Left lung (tissue), 4 donors: ENCODE measurements at regions not wholly inside any gene's neighbourhood (a gene's known extent, or its start where the extent isn't known, plus 50 kb on each side); places are given as distances from the start of the nearest gene placed in this dataset.

ENCODE experiments used
- ATAC-seq: fragments of 200-7000 bp; cut with Tn5 transposase; one replicate; pipeline ENCODE4 v1.9.1; 2020; ENCODE audit warnings: moderate library complexity
- DNase-seq, 4 donors: peaks; one replicate each; pipeline ENCODE4 v3.0.0-alpha.2; 2013 to 2020
- H3K27ac ChIP-seq, 2 donors: fragments of 200-600 bp; sonication (generic) in 1 of 2; one replicate each; pipeline versions ENCODE4 v1.5.0 to v1.8.0; 2020 to 2021
- H3K27me3 ChIP-seq, 2 donors: fragments of 200-600 bp; sonication (generic) in 1 of 2; one replicate each; pipeline versions ENCODE4 v1.5.0 to v1.8.0; 2020 to 2021
- H3K36me3 ChIP-seq, 2 donors: fragments of 200-600 bp; sonication (generic) in 1 of 2; one replicate each; pipeline versions ENCODE4 v1.5.0 to v1.8.0; 2020 to 2021
- H3K4me1 ChIP-seq, 2 donors: fragments of 200-600 bp; one replicate each; pipeline ENCODE4 v1.8.0; 2021
- H3K4me3 ChIP-seq, 2 donors: fragments of 200-600 bp; sonication (generic) in 1 of 2; one replicate each; pipeline versions ENCODE4 v1.5.0 to v1.8.0; 2020 to 2021; ENCODE audit warnings: mild to moderate bottlenecking in 1 of 2
- H3K9me3 ChIP-seq, 2 donors: fragments of 200-600 bp; sonication (generic) in 1 of 2; one replicate each; pipeline versions ENCODE4 v1.5.0 to v1.8.0; 2020 to 2021
- intact Hi-C, 2 donors: fragments of 100-400 bp; cut with DNase I; formaldehyde crosslinking; loops; one replicate each; pipeline versions ENCODE4 v1.11.2 to v1.14.2; 2022
- TF ChIP-seq, protein P1 (sequence below), 2 donors: fragments of 200-600 bp; sonication (generic) in 1 of 2; IDR thresholded peaks; one replicate each; pipeline versions ENCODE4 v1.5.0 to v1.8.0; 2021; ENCODE audit warnings: antibody characterized with exemption in 2 of 2
- donor health status: DM: no; HTN: yes; CAD: no.
- donor health status: DM: no; HTN: no; CAD: no.

GRCh38 chr18:46295416-46295815 is 191.2 kb downstream of the HAUS1 start:
- DNase-seq: no peak
- intact Hi-C loops: no loop called here
- no peak for ATAC-seq
- H3K4me3 ChIP-seq: no peak overlapping the region
- peaks cover 0 to 3% of the 10 kb centered on the region in 2 donors for H3K4me1 ChIP-seq
- no peaks in the 10 kb centered on the region for H3K36me3 ChIP-seq
- TF ChIP-seq, protein P1, sequence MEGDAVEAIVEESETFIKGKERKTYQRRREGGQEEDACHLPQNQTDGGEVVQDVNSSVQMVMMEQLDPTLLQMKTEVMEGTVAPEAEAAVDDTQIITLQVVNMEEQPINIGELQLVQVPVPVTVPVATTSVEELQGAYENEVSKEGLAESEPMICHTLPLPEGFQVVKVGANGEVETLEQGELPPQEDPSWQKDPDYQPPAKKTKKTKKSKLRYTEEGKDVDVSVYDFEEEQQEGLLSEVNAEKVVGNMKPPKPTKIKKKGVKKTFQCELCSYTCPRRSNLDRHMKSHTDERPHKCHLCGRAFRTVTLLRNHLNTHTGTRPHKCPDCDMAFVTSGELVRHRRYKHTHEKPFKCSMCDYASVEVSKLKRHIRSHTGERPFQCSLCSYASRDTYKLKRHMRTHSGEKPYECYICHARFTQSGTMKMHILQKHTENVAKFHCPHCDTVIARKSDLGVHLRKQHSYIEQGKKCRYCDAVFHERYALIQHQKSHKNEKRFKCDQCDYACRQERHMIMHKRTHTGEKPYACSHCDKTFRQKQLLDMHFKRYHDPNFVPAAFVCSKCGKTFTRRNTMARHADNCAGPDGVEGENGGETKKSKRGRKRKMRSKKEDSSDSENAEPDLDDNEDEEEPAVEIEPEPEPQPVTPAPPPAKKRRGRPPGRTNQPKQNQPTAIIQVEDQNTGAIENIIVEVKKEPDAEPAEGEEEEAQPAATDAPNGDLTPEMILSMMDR (IDR thresholded peaks at IDR 0.05): no peak
- no peak overlapping the region for H3K27ac ChIP-seq
- H3K9me3 ChIP-seq: no peaks in the 10 kb centered on the region
- H3K27me3 ChIP-seq: no peaks in the 10 kb centered on the region

DNA sequence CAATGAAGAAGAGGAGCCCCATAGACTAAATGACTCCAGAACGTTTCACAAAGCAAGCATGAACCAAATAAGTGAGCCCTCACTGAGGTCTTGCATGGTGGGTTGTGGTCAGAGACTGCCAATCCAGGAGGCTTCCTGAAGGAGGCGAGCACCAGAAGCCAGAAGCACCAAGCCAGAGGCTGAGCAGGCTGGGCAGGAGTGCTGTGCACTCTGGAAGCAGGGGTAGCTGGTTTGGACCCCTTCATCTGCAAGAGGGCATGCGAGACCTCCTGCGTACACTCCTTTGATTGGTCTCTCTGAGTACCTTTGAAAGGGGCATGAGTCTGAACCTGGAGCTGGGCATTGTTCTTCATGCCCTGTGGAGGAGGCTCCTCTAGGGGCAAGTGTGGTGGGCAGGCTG is 192.5 kb downstream of the HAUS1 start:
- DNase-seq (no peak), ATAC-seq (no peak)
- H3K36me3 ChIP-seq: no peaks in the 10 kb centered on the region
- intact Hi-C loops: no loop called here
- H3K27me3 ChIP-seq: no peaks in the 10 kb centered on the region
- H3K27ac ChIP-seq: no peak overlapping the region
- TF ChIP-seq, protein P1 (IDR thresholded peaks at IDR 0.05): no peak
- H3K9me3 ChIP-seq: no peaks in the 10 kb centered on the region
- H3K4me3 ChIP-seq: no peak overlapping the region
- H3K4me1 ChIP-seq: peaks cover 0 to 3% of the 10 kb centered on the region in 2 donors

DNA sequence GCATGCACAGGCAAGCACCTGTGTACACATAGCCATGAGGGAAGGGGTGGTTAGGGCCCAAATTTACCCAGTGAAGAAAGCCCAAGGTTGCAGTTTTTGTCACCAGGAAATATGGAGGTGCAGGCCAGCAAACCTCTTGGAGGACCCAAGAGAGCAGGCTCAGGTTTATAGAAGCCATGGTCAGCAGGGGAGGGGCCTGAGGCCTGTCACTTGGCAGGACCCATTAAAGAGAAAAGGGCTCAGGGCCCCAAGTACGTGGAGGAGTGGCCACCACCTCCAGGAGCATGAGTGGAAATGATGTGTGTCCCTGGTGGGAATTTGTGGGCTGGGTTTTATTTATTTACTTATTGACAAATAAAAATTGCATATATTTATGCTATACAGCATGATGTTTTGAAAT is 192.9 kb downstream of the HAUS1 start:
- no peaks in the 10 kb centered on the region for H3K9me3 ChIP-seq
- intact Hi-C loops: no loop called here
- TF ChIP-seq, protein P1 (IDR thresholded peaks at IDR 0.05): no peak
- no peaks in the 10 kb centered on the region for H3K27me3 ChIP-seq
- H3K27ac ChIP-seq: no peak overlapping the region
- ATAC-seq (peak; percentile 60), DNase-seq (peak in 1 of 4 donors; percentile 50)
- peaks cover 0 to 3% of the 10 kb centered on the region in 2 donors for H3K4me1 ChIP-seq
- no peak overlapping the region for H3K4me3 ChIP-seq
- H3K36me3 ChIP-seq: no peaks in the 10 kb centered on the region

GRCh38 chr18:46297621-46298020 is 193.4 kb downstream of the HAUS1 start:
- no peak overlapping the region for H3K27ac ChIP-seq
- DNase-seq (peak in 1 of 4 donors; percentile 11), ATAC-seq (peak; percentile 67)
- H3K9me3 ChIP-seq: no peaks in the 10 kb centered on the region
- H3K4me1 ChIP-seq: peaks cover 0 to 3% of the 10 kb centered on the region in 2 donors
- TF ChIP-seq, protein P1 (IDR thresholded peaks at IDR 0.05): no peak
- H3K27me3 ChIP-seq: no peaks in the 10 kb centered on the region
- no peaks in the 10 kb centered on the region for H3K36me3 ChIP-seq
- H3K4me3 ChIP-seq: no peak overlapping the region
- intact Hi-C loops: no loop called here

GRCh38 chr18:46298511-46298910 is 194.3 kb downstream of the HAUS1 start:
- Histone ChIP-seq H3K4me1 (peaks cover 0 to 3% of the 10 kb centered on the region in 2 donors), H3K27ac (no peak overlapping the region), H3K27me3 (no peaks in the 10 kb centered on the region), H3K36me3 (no peaks in the 10 kb centered on the region), H3K4me3 (no peak overlapping the region), H3K9me3 (no peaks in the 10 kb centered on the region)
- no peak for ATAC-seq
- no peak for DNase-seq
- TF ChIP-seq, protein P1 (IDR thresholded peaks at IDR 0.05): no peak
- intact Hi-C loops: no loop called here
